ENCODE measurements at regions not wholly inside any gene's neighbourhood (a gene's known extent, or its start where the extent isn't known, plus 50 kb on each side); places are given as distances from the start of the nearest gene placed in this dataset.

DNA sequence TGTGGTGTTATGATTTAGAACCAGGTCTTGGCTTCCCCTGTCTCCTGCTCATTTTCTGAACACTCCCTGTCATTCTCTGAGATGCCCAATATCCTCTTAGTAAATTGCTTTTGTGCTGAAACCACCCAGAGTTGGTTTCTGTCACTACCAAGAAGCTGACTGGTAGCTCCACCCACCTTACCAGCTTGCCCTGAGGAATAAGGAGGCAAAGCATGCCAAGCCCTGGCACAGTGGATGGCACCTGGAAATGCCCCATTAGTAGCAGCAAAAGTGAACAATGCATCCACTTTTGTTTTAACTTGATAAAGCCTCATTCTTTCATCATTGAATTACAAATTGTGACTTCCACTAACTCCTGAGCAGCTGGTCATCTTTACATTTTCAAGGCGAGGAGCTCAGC is 157.7 kb downstream of the CDC5L start:
- no peak overlapping the region for H3K4me3 ChIP-seq (replicated peaks; ENCODE audit: low read depth, low read length)
- TF ChIP-seq, protein P1, sequence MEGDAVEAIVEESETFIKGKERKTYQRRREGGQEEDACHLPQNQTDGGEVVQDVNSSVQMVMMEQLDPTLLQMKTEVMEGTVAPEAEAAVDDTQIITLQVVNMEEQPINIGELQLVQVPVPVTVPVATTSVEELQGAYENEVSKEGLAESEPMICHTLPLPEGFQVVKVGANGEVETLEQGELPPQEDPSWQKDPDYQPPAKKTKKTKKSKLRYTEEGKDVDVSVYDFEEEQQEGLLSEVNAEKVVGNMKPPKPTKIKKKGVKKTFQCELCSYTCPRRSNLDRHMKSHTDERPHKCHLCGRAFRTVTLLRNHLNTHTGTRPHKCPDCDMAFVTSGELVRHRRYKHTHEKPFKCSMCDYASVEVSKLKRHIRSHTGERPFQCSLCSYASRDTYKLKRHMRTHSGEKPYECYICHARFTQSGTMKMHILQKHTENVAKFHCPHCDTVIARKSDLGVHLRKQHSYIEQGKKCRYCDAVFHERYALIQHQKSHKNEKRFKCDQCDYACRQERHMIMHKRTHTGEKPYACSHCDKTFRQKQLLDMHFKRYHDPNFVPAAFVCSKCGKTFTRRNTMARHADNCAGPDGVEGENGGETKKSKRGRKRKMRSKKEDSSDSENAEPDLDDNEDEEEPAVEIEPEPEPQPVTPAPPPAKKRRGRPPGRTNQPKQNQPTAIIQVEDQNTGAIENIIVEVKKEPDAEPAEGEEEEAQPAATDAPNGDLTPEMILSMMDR (IDR thresholded peaks at IDR 0.05; ENCODE audit: low read length, missing control alignments): no peak

DNA sequence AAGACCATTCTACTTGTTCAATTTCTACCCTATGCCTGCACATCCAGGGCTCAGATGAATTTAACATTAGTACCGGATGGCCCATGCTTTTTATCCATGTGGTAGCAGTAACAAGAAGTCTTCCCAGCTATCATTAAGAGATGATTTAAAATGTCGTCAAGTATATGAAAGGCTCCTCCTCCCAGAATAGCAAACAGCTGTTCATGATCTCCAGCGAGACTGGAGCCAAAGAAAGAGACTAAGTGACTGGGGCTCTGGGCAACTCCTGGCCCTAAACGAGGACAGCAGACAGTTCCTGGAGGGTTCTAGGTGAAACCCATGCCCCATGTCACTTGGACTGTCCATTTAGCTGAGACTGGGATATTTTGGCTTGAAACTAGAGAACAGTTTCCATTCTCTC is 160.8 kb downstream of the CDC5L start:
- H3K4me3 ChIP-seq (replicated peaks; ENCODE audit: low read depth, low read length): no peak overlapping the region
- TF ChIP-seq, protein P1 (IDR thresholded peaks at IDR 0.05; ENCODE audit: low read length, missing control alignments): no peak
- no peak for DNase-seq (ENCODE audit: low read depth)

More for the DNA sequence above, 157.7 kb downstream of the CDC5L start:
- DNase-seq (ENCODE audit: low read depth): no peak

DNA sequence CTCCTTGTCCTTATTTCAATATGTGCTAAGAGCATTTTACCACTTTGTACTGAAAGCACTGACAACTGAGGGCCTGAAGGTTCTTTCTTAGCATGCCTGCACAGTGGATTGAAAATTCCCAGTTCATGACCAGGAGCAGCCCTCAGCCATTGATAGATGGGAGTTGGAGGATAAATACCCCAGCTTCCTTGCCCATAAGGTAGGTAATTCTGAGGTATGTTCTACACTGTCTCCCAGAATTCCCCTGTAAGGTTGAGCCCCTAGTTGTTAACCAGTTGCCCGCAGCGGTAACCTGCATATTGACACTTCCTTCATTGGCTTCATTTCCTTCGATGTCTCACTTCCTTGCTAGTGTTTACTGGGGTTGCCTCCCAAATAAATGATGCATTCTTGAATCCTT is 162.0 kb downstream of the CDC5L start:
- TF ChIP-seq, protein P1 (IDR thresholded peaks at IDR 0.05; ENCODE audit: low read length, missing control alignments): no peak
- DNase-seq (ENCODE audit: low read depth): no peak
- no peak overlapping the region for H3K4me3 ChIP-seq (replicated peaks; ENCODE audit: low read depth, low read length)

DNA sequence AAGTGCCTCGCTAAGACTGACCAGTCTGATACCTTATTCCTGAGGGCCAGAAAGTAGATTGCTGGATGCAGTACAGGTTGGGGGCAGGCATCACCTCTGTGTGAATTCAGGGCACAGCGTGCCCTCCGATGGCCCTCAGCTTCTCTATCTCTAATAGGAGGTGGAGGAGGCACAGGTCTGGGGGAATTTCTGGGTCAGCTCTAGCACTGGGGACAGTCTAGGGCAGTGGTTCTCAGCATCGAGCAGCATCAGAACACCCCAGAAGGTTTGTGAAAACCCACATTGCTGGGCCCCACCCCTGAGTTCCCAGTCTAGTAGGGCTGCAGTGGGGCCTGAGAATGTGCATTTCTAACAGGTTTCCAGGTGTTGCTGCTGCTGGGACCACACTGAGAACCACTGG is 166.7 kb downstream of the CDC5L start:
- no peak for DNase-seq (ENCODE audit: low read depth)
- TF ChIP-seq, protein P1 (IDR thresholded peaks at IDR 0.05; ENCODE audit: low read length, missing control alignments): no peak
- H3K4me3 ChIP-seq (replicated peaks; ENCODE audit: low read depth, low read length): no peak overlapping the region

DNA sequence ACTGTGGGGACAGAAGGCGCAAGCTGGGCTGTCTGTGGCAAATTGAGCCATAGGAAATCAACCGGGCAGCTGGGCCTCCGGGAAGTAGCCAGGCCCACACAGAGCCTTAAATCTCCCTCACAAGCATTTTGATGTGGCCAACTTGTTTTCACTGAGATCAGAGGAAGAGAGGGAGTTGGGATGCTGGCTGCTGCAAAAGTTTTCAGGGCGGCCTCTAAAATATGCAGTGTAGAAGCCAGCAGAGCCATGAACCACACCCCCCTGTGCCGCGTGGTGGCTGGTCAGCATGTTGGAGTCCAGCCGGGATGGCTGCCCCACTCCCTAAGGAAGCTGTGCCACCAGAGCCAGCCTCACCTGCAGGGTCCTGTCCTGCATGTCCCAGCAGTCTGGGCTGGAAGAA is 167.4 kb downstream of the CDC5L start:
- H3K4me3 ChIP-seq (replicated peaks; ENCODE audit: low read depth, low read length): no peak overlapping the region
- TF ChIP-seq, protein P1 (IDR thresholded peaks at IDR 0.05; ENCODE audit: low read length, missing control alignments): no peak
- DNase-seq (ENCODE audit: low read depth): no peak

DNA sequence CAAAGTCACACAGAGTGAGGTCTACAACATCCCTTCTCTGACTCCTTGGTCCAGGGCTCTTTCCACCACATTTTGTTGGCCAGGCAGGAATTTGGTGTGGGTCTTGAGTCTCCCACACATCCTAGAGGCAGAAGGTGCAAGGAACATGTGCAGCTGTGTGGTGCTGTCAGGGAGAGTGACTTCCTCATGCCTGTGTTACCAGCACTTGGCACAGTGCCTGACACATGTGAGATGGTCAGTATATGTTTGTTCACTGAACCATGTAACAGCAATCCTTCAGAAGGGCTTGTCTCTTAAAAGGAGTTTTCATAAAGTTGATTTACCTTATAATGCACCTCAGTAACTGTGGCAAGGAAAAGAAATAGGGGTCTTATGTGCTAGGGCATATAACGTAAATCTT is 168.5 kb downstream of the CDC5L start:
- TF ChIP-seq, protein P1 (IDR thresholded peaks at IDR 0.05; ENCODE audit: low read length, missing control alignments): no peak
- no peak overlapping the region for H3K4me3 ChIP-seq (replicated peaks; ENCODE audit: low read depth, low read length)
- no peak for DNase-seq (ENCODE audit: low read depth)

DNA sequence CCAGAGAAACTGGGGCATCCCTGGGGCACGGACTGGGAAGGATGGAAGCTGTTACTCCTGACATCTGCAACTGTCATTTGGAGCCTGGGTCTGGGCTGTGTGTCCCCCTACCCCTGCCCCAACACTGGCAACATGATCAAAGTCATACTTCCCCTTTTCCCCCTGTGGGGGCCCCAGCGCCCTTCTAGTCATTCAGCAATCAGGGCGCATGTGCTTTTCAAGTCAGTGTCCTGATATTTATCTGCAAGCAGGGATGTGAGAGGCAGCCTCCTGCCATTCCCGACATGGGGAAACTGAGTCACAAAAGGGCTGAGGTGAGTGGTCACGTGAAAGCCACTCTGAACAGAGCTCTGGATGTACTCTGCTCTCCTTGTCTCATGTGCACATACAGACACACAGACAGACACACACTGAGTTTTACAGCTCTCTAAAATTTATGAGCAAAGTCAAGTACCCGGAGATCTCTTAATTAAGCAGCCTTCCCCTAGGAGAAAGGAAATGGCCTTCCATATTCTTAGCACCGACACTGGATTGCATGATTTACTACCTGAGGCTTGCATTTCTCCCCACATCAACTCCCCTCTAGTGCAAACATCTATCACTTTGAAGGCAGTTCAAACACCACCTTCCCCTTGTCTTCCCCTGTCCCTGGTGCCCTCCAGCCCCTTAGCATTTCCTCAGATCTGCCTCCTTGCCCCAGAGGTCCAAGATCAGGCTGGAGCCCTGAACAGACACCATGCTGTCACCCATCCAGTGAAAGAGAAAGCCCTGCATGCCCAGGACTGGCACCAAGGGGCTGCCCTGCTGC is 170.7 kb downstream of the CDC5L start:
- DNase-seq (ENCODE audit: low read depth): no peak

More for the DNA sequence above, 170.7 kb downstream of the CDC5L start:
- TF ChIP-seq, protein P1 (IDR thresholded peaks at IDR 0.05; ENCODE audit: low read length, missing control alignments): no peak
- no peak overlapping the region for H3K4me3 ChIP-seq (replicated peaks; ENCODE audit: low read depth, low read length)
